Epithelial cell of esophagus (primary cell): ENCODE measurements at regions not wholly inside any gene's neighbourhood (a gene's known extent, or its start where the extent isn't known, plus 50 kb on each side); places are given as distances from the start of the nearest gene placed in this dataset.
A peak's percentile ranks its signal among the peaks of the same experiment; 100 is the strongest.

Experiments
- DNase-seq: peaks from one replicate; pipeline ENCODE4 v3.0.0; 2010; ENCODE audit warnings: low read depth
- H3K4me3 ChIP-seq: 2 replicates; pipeline ENCODE4 v1.5.1; 2011; ENCODE audit warnings: mild to moderate bottlenecking, low read length, control low read depth
- CTCF ChIP-seq: IDR thresholded peaks from 2 replicates; pipeline ENCODE4 v1.5.1; 2011; ENCODE audit warnings: low read depth, mild to moderate bottlenecking, low read length, control low read depth, inconsistent platforms; ENCODE audit not compliant: insufficient read depth; ENCODE audit errors: missing control alignments

- no peak overlapping the region for H3K4me3 ChIP-seq
- TF ChIP-seq CTCF = no peak
- DNase-seq = no peak
These were observed 155.3 kb upstream of the LSM14A start for GRCh38 chr19:34017024-34017423.

GRCh38 chr19:34017601-34018000 is 154.7 kb upstream of the LSM14A start:
- no peak overlapping the region for H3K4me3 ChIP-seq
- TF ChIP-seq CTCF = no peak
- DNase-seq = no peak

GRCh38 chr19:34018546-34018945 is 153.8 kb upstream of the LSM14A start:
- no peak for TF ChIP-seq CTCF

GRCh38 chr19:34023381-34023780 is 148.9 kb upstream of the LSM14A start:
- no peak for DNase-seq
- TF ChIP-seq CTCF = no peak
- no peak overlapping the region for H3K4me3 ChIP-seq

More at GRCh38 chr19:34018546-34018945, 153.8 kb upstream of the LSM14A start:
- H3K4me3 ChIP-seq = no peak overlapping the region
- no peak for DNase-seq

- TF ChIP-seq CTCF = no peak
- no peak for DNase-seq
- H3K4me3 ChIP-seq = no peak overlapping the region
These were observed 138.4 kb upstream of the LSM14A start for GRCh38 chr19:34033880-34034279.

- no peak overlapping the region for H3K4me3 ChIP-seq
- no peak for TF ChIP-seq CTCF
- no peak for DNase-seq
These were observed 137.9 kb upstream of the LSM14A start for GRCh38 chr19:34034318-34034846.

GRCh38 chr19:34041925-34042521 is 130.3 kb upstream of the LSM14A start:
- no peak for DNase-seq
- H3K4me3 ChIP-seq = no peak overlapping the region
- TF ChIP-seq CTCF = peak; percentile 21
